GM13976 (cell line): ENCODE measurements at regions not wholly inside any gene's neighbourhood (a gene's known extent, or its start where the extent isn't known, plus 50 kb on each side); places are given as distances from the start of the nearest gene placed in this dataset.

ENCODE experiments used
- DNase-seq: peaks from one replicate; pipeline ENCODE4 v3.0.0; 2012; ENCODE audit warnings: low spot score
- in situ Hi-C: fragments of 300-500 bp; cut with MboI; formaldehyde crosslinking; loops from one replicate; pipeline ENCODE4 v1.12.0; 2022; ENCODE audit warnings: low sequenced_read_pairs, mixed read lengths, inconsistent platforms; ENCODE audit not compliant: unreplicated experiment
- TF ChIP-seq, protein P1 (sequence below): IDR thresholded peaks from 2 replicates; pipeline ENCODE4 v1.5.1; 2012; ENCODE audit warnings: borderline replicate concordance, mild to moderate bottlenecking; ENCODE audit not compliant: insufficient read depth; ENCODE audit errors: extremely low read depth, missing control alignments, control extremely low read depth

DNA sequence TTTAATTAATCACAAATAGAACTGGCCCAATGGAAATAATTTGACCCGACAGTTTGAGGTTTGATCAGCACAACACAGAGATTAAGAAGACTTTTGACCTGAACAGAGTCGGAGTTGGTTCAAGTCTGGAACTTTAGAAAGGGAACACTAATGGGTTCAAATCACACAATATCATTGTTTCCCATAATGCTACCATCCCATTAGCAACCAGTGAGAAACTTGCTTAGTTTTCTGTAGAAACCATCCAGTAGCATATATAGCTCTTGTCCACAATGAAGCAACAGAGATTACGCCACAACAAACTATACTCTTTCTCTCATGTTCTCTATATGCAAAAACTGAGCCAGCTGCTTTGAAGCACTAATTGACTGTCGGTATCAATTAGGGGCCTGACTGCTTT lies 376.9 kb upstream of the SPRY2 start:
- TF ChIP-seq, protein P1, sequence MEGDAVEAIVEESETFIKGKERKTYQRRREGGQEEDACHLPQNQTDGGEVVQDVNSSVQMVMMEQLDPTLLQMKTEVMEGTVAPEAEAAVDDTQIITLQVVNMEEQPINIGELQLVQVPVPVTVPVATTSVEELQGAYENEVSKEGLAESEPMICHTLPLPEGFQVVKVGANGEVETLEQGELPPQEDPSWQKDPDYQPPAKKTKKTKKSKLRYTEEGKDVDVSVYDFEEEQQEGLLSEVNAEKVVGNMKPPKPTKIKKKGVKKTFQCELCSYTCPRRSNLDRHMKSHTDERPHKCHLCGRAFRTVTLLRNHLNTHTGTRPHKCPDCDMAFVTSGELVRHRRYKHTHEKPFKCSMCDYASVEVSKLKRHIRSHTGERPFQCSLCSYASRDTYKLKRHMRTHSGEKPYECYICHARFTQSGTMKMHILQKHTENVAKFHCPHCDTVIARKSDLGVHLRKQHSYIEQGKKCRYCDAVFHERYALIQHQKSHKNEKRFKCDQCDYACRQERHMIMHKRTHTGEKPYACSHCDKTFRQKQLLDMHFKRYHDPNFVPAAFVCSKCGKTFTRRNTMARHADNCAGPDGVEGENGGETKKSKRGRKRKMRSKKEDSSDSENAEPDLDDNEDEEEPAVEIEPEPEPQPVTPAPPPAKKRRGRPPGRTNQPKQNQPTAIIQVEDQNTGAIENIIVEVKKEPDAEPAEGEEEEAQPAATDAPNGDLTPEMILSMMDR = no peak
- no peak for DNase-seq
- in situ Hi-C loops = no loop called here

DNA sequence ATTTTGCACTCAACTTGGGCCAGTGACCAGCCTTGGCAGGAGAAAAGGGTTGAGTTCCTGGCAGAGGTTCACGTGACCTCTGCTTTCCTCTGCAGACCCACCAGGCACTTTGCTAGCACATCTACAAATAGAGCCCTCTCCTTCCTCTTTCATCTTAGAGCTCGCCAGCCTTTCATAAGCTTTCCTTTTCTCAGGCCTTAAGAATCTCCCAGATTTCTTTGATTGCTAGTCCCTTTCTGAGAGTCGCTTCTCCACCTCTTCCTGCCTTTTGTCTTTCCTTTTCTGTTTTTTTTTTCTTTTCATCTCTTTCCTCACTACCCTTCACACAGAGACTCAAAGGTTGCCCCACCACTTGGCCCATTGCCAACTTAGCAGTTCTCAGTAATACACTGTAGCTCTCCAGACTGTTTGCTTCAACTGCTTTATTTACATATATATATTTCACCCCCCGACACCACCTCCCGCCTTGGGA lies 375.7 kb upstream of the SPRY2 start:
- DNase-seq = no peak
- in situ Hi-C loops = no loop called here
- TF ChIP-seq, protein P1 = no peak

DNA sequence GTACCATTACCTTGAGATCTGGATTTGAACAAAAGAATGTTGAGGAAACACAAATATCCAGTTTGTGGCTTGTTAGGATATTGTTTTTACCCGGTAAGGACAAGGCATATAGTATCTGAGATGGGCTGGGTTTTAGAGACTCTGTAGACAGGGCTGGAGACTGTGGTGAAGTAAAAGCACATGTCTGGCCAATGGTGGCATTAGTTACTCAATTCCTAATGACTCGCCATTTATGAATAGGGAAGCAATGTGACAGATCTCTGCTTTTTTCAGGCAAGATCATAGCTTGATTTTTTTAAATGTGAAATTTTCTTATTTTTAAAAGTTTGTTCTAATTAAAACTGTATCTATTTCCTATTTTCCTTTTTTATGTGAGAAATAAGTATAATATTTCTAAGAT lies 371.1 kb upstream of the SPRY2 start:
- in situ Hi-C loops = no loop called here
- TF ChIP-seq, protein P1 = no peak

DNA sequence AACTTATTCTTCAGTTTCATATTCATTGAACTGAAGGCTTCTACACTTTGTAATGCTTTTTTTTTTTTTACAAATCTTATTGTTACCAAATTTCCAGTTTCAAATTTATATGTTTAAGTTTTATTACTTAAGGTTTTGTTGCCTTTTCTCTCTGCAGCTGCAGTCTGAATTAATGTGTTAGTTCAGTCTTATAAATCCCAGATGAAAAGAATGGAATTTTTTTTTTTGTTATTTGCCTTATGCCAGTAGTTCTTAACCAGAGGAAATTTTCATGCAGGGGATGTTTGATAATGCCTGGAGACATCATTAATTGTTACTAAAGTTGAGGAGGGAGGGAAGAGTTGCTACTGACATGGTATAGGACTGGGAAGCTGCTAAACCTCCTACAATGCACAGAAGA lies 367.9 kb upstream of the SPRY2 start:
- in situ Hi-C loops = no loop called here
- no peak for DNase-seq
- TF ChIP-seq, protein P1 = no peak

More for the DNA sequence above, 371.1 kb upstream of the SPRY2 start:
- DNase-seq = no peak

DNA sequence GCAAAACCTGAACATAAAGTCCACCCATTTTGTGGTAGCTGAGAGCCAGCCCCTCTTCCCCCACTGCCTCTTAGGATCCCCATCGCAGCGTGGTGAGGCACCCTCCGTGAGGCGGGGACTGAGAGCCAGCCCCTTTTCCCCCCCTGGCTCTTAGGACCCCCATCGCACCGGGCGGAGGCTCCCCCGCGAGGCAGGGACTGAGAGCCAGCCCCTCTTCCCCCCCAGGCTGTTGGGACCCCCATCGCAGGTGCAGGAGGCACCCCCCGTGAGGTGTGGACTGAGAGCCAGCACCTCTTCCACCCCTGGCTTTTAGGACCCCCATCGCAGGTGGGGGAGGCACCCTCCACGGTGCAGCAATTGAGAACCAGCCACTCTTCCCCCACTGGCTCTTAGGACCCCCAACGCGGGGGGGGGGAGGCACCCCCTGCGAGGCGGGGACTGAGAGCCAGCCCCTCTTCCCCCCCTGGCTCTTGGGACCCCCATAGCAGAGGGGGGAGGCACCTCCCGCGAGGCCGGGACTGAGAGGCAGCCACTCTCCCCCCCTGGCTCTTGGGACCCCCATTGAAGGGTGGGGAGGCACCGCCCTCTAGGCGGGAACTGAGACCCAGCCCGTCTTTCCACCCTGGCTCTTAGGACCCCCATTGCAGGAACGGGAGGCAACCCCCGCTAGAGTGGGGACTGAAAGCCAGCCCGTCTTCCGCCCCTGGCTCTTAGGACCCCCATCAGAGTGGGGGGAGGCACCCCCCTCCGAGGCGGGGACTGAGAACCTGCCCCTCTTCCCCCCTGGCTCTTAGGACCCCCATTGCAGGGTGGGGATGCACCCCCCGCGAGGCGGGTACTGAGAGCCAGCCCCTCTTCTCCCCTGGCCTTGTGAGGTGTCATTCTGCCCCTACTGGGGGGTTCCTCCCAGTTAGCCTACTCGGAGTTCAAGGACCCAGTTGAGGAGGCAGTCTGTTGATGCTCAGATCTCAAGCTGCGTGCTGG lies 366.4 kb upstream of the SPRY2 start:
- TF ChIP-seq, protein P1 = no peak
- in situ Hi-C loops = no loop called here
- no peak for DNase-seq

DNA sequence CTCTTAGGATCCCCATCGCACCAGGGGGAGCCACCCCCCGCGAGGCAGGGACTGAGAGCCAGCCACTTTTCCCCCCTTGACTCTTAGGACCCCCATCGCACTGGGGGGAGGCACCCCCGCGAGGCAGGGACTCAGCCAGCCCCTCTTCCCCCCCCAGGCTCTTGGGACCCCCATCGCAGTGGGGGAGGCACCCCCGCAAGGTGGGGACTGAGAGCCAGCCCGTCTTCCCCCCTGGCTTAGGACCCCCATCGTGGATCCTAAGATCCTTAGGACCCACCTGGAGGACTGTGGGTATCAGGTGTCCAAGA lies 365.2 kb upstream of the SPRY2 start:
- TF ChIP-seq, protein P1 = no peak
- no peak for DNase-seq
- in situ Hi-C loops = no loop called here
